Fibroblast of skin of right quadriceps (primary cell): ENCODE measurements at regions not wholly inside any gene's neighbourhood (a gene's known extent, or its start where the extent isn't known, plus 50 kb on each side); places are given as distances from the start of the nearest gene placed in this dataset.
"Not testable (repeated sequence)": the region's sequence is repeated elsewhere in the genome, so short reads cannot be mapped to it uniquely, and the experiment has no call there.

ENCODE experiments used
- DNase-seq: peaks from one replicate; pipeline ENCODE4 v3.0.0-alpha.2; 2013

- DNase-seq: no peak
These were observed 217.1 kb downstream of the SLC4A3 start for GRCh38 chr2:219844401-219845091.

GRCh38 chr2:219848882-219849281 is 221.5 kb downstream of the SLC4A3 start:
- no peak for DNase-seq

DNA sequence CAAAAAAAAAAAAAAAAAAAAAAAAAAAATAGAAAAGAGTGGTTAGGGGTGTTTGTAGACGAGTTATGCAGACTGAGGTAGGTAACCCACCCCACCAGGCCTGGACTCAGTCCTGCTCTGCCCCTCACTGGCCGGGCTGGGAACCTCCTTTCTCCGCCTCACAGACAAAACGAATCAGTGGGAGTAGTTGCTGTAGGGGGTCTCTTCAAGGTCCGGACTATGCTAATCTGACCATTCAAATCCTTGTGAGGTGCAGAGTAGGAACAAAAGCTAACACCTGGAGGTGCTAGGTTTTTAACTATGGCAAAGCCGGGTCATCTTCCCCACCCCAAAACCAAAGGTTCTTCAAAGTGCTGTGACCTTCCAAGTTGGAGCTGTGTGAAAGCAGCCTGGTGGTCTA is 223.7 kb downstream of the SLC4A3 start:
- DNase-seq: no peak

- DNase-seq: peak; percentile 5
These were observed 224.5 kb downstream of the SLC4A3 start for GRCh38 chr2:219851801-219852481.

DNA sequence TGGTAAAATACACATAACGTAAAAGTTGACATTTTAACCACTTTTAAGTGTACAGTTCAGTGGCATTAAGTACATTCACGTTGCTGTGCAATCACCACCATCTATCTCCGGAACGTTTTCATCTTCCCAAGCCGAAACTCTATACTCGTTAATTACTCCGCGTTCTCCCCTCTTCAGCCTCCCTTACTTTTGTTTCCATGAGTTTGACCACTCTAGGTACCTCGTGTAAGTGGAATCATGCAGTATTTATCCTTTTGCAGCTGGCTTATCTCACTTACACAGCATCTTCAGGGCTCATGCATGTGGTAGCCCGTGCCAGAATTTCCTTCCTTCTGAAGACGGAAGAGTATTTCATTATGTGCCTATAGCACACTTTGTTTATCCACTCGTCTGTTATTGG is 225.2 kb downstream of the SLC4A3 start:
- no peak for DNase-seq

DNA sequence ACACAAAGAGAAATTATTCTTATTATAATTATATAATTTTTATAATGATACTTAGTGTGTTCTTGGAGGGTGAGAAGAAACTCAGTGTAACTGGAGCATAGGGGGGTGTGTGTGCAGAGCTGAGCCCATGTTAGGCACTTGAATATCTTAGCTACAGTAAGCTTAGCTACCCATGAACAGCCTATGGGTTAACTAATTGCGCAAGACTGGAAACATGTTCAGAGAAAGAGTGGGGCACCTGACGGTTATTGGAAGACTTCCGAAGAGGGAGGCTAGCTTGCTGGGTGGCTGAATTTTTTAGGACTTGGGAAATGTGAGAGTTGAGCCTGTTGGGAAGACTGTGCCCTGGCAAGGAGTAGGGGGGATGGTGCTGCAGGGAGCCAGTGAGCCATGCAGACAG is 229.2 kb downstream of the SLC4A3 start:
- DNase-seq: no peak

GRCh38 chr2:219857751-219858150 is 230.3 kb downstream of the SLC4A3 start:
- no peak for DNase-seq

GRCh38 chr2:219861307-219861706 is 233.9 kb downstream of the SLC4A3 start:
- no peak for DNase-seq

DNA sequence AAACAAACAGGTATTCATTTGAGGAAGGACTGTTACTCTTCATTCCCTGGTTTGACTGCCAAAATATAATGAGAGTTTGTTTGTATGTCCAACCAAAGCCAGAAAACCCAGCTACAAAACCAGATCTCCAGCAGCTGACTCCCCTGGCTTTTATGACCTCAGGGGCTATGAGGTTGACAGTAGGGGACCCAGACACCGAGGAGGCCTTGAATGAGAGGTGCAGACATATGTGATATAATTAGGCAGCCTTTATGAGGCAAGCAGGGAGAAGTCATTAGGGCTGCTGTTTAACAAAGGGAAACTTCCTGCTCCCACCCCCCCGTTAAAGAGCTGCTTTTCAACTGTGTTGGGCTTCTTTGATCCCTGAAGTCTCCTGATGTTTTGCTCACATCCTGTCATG is 236.7 kb downstream of the SLC4A3 start:
- DNase-seq: no peak

- DNase-seq: no peak
These were observed 241.2 kb downstream of the SLC4A3 start for GRCh38 chr2:219868635-219869034.

DNA sequence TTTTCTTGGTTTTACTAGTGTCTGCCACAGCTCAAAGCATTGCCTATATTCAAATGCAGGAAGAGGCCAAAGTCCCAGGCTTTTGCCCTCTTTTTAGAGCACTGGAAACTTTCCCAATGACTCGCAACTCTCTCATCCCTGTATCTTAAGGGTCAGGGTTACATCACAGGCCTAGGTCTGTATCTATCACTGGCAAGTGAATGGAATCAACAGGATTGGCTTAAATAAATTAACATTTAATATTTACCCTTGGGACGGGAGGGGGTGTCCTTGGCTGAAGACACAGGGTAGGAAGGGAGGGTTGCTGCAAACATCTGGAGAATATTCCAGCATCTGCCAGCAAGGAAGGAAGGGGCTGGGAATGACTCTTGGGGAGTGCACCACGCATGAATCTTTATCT is 242.6 kb downstream of the SLC4A3 start:
- DNase-seq: no peak

DNA sequence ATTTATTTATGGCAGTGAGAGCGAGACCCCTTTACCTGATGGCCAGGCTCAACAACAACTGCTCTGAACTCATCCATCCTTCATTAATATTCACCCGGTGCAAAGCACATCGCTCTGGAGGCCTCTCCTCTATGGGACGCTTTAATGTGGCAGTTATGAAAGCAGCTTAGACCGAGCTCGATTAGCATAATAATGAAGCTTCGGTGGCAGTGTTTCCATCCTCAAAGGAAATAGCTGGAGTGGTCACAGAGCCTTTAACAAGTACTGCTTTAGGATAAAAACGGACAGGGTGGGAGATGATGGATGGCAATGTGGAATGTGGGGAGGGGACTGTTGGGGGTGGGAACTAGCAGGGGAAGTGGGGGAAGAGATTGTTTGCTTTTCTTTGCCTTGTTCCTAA is 243.9 kb downstream of the SLC4A3 start:
- DNase-seq: no peak

GRCh38 chr2:219875036-219875435 is 247.6 kb downstream of the SLC4A3 start:
- no peak for DNase-seq

DNA sequence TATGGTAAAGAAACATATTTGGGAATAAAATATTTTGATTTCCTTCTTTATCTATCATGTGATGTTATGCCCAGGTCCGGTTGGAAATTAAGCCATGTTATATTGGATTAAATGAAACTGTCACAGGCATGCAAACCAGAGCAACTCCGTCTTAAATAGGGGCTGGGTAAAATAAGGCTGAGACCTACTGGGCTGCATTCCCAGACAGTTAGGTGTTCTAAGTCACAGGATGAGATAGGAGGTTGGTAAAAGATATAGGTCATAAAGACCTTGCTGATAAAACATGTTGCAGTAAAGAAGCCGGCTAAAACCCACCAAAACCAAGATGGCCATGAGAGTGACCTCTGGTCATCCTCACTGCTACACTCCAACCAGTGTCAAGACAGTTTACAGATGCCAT is 248.6 kb downstream of the SLC4A3 start:
- DNase-seq: not testable (repeated sequence)

DNA sequence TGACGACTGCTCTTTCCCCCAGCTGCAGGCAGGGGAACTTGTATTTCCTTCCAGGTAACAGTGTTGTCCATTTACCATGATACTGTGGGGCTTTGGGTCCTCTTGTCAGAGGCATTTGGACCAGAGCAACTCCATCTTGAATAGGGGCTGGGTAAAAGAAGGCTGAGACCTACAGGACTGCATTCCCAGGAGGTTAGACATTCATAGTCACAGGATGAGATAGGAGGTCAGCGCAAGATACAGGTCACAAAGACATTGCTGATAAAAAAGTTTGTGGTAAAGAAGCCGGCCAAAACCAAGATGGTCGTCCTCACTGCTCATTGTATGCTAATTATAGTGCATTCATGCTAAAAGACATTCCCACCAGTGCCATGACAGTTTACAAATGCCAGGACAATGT is 249.5 kb downstream of the SLC4A3 start:
- DNase-seq: no peak

DNA sequence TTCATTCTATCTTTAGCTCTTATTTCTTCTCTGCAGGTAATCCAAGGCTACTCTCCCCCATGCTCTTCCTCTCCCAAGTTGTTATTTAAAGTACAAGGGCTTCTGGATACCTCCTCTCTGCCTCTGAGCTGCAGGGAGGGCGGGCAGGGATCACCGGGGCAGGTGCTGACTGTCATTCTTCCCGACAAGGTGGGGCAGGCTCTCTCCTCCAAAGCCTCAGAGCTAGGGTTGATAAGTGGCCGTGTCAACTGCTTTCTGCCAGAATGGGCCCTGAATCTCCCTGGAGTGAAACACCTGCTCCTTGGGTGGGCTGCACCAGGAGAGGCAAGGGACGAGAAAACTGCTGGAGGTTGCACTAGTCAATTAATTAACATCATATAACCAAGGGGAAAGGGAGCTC is 250.3 kb downstream of the SLC4A3 start:
- DNase-seq: no peak

- no peak for DNase-seq
These were observed 251.1 kb downstream of the SLC4A3 start for GRCh38 chr2:219878516-219878915.

DNA sequence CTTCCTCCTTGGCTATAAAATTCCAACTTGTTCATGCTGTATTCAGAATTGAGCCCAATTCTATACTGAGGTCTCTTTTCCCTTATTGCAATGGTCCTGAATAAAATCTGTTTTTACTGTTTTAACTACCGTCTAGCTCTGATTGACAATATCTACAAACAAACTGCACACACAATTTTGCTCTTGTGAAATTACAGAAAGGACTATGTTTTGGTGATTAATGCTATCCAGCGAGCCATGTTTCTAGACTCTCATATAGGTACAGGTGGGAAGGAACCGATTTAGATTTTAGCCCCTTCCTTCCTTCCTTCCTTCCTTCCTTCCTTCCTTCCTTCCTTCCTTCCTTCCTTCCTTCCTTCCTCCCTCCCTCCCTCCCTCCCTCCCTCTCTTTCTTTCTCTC is 254.4 kb downstream of the SLC4A3 start:
- DNase-seq: no peak

DNA sequence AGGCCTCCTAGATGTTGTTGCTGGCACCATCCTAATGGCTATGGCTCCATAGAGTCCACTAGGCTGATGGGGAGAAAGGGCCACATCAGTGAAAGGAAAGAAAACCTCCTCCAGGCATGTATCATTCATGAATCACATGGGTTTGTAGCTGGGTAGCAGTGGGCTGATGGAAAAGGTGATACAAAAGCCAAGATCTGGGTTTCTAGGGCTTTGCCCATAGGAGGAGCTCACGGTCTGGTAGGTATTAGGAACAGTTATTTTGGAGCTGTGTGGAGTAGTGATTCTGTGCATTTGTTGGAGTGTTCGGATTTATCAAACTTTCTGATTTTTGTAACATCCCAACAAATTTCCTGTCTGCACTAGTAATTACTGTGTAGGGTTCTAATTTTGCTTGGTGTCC is 259.2 kb downstream of the SLC4A3 start:
- no peak for DNase-seq

- DNase-seq: no peak
These were observed 260.4 kb downstream of the SLC4A3 start for GRCh38 chr2:219887870-219888269.

- DNase-seq: no peak
These were observed 266.1 kb downstream of the SLC4A3 start for GRCh38 chr2:219893541-219893940.

GRCh38 chr2:219897456-219897855 is 270.0 kb downstream of the SLC4A3 start:
- DNase-seq: no peak

DNA sequence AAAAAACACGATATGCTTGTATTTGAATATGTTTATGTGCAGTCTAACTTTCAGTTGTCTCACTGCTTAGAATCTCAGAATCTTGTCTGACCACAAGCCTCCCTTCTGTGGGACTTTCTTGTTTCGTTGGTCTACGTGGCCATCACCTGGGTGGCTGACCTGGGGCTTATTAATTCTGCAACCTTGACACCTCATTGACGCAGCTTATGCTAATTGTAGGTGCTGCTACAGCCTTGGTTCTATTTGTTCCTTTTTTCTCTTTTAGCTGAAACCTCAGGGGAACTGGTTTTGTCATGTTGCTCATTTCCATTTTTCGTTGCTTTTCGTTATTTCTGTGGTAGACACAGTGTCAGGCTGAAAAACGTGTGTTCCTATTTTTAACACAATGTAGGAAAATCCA is 273.7 kb downstream of the SLC4A3 start:
- no peak for DNase-seq

- DNase-seq: no peak
These were observed 275.6 kb downstream of the SLC4A3 start for GRCh38 chr2:219902891-219903552.
